GM18499 (cell line): ENCODE measurements at regions not wholly inside any gene's neighbourhood (a gene's known extent, or its start where the extent isn't known, plus 50 kb on each side); places are given as distances from the start of the nearest gene placed in this dataset.

Experiments used
- ATAC-seq: cut with Tn5 transposase; IDR thresholded peaks from one replicate; pipeline ENCODE4 v1.9.1; 2021; ENCODE audit warnings: moderate number of reproducible peaks; ENCODE audit not compliant: insufficient read depth, unreplicated experiment

- ATAC-seq: no peak
Measured at GRCh38 chr2:9753665-9754531, 89.4 kb upstream of the TAF1B start.

DNA sequence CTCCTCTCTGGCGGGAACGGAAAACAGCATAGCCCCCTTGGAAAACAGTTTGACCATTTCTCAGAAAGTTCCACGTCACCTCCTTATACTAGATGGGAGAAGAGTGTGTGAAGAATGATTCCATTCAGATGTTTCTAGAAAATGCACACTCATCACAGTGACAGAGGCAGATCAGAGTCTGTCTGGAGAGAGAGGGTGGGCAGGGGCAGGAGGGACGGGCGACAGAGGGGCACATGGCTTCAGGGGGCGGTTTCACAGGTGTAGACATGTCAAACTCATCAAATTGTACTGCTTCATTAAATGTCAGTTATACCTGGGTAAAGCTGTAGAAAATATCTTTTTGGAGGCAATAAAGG, 88.8 kb upstream of the TAF1B start:
- no peak for ATAC-seq

- ATAC-seq: no peak
Measured at GRCh38 chr2:9755008-9755407, 88.3 kb upstream of the TAF1B start.

GRCh38 chr2:9755638-9756037, 87.6 kb upstream of the TAF1B start:
- ATAC-seq: no peak

GRCh38 chr2:9756692-9757250, 86.5 kb upstream of the TAF1B start:
- ATAC-seq: no peak

DNA sequence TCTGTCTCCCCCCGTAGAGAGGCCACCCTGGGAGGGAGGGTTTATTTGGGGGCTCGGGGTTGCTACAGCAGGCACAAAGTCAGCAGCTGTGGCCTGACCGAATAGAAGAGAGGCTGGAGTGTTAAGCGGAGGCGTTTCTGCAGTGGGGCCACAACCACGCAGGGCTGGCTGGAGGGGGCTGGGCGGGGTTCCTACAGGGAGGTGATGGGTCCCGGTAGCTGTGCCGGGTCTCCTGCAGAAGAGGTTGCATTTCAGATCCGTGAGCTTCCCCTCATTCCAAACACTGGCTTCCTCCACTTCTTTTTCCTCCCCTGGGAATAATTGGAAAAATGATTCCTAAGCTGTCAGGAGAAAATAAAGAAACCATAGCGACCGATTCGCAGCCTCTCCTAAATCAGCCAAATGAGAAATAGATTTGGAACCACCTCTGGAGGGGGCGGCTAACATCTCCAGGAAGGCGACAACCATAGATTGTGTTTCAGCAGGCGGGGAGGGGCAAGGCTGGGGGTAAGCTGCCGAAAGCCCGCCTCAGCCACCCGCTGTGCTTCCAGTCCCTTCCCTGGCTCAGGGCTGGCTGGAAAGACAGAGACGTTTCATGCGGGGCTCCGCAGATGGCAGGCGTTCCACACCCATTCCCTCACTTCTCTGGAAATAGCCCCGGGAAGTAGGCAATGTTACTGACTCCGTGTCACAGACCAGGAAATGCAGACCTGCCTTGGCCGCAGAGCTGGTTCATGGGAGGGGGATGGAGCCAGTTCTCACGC, 85.6 kb upstream of the TAF1B start:
- no peak for ATAC-seq

GRCh38 chr2:9758741-9759140, 84.5 kb upstream of the TAF1B start:
- ATAC-seq: no peak

DNA sequence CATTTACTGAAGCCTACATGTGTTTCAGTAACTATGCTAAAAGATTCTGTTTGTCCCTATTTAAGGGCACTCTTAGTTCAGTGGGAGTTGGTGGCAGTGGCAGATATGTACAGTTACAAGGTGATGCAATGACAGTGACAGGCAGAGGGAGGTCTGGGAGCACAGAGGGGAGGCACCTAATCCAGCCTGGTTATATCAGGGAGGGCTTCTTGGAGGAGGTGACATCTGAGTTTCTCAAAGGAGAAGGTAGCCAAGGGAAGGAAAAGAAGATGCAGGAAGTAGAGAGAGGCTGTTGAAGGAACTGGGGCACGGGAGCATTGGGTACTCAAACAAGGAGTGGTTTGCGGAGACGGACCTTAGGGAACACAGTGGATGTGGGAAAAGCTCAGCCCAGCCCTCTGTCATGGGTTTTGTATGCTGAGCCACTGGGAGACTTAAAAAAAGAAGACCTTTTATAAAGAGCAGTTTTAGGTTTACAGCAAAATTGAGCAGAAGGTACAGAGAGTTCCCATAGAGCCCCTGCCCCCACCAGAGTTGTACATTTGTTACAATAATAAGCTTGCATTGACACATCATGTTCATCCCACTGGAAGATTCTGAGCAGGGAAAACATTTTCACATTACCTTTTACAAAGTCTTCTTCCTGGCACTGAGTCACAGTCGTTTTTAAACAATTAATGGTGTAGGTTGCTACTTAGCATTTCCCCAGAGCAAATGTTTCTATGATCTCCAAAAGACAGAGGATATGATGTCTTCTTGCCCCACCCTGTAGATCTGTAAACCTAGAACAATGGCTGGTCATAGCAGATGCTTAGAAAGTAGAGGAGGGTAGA, 83.0 kb upstream of the TAF1B start:
- ATAC-seq: no peak

DNA sequence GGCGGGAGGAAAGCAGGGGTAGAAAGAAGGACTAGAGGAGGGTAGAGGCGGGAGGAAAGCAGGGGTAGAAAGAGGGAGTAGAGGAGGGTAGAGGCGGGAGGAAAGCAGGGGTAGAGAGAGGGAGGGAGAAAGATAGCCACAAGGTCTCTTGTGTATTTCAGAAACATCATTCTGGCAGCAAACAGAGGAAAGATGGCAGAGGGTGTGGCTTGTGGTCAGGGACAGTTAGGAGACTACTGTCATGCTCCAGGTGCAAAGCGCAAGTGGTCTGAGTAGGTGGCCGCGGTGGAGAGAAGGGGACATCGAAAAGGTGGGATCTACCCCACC, 82.4 kb upstream of the TAF1B start:
- ATAC-seq: no peak

DNA sequence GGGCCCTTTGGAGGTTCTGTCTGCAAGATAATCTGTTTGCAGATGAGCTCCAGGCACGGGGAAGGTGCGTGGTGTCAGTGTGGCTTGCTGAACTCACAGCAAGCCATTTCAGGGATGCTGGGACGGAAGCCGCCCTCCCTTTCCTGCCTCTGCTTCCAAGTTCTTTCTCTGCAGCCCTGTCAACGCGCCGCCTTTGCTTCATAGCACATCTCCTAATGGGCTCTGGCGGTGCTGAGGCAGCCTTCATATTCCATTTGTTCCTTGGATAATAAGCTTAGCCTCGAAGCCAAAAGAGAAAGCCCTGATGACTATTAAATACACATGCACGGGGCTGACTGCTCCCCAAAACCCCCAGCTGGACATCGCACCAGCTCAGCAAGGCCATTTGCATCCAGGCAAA, 81.7 kb upstream of the TAF1B start:
- ATAC-seq: no peak

- ATAC-seq: no peak
Measured at GRCh38 chr2:9762164-9762563, 81.1 kb upstream of the TAF1B start.

- ATAC-seq: no peak
Measured at GRCh38 chr2:9762941-9763340, 80.3 kb upstream of the TAF1B start.

- no peak for ATAC-seq
Measured at GRCh38 chr2:9763356-9764152, 79.7 kb upstream of the TAF1B start.

- ATAC-seq: no peak
Measured at GRCh38 chr2:9764153-9764778, 79.0 kb upstream of the TAF1B start.

DNA sequence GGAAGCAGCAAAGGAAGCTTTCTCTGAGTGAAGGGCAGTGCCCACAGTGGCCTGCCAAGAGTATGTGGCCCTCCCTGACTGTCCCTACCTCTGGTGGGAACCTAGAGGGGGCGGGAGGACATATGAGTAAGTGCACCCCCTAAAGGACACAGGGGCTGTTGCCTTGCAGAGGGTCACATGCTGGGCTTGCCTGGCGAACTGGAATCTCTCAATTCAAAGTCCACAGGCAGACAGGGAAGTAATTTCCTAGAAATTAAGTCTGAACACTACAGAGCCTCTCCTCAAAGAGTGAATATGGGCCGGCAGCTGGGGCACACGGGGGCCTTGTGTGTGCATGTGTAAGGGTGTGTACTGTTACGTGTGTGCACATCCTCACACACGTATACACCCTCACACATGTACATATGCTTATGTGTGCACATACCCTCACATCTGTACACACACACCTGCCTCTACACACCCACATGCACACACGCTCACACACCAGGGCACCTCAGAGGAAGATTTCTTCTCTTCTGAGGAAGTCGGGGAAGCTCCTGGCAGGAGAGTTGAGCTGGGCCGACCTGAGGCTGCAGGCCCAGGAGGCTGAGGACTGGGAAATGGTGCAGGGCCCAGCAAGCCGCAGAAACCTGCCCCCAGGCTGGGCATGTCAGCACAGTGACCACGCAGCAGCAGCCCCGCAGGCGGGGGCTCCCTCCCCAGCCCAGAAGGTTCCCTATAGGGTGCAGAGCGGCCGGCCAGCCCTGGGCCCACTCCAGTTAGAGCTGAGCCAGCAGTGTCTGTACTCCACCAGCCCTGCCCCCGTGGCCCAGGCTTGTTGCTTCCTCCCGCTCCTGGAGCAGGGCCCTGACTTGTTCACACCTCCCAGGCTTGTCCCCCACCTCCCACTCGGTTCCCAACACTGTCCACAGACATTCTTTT, 77.4 kb upstream of the TAF1B start:
- ATAC-seq: no peak

DNA sequence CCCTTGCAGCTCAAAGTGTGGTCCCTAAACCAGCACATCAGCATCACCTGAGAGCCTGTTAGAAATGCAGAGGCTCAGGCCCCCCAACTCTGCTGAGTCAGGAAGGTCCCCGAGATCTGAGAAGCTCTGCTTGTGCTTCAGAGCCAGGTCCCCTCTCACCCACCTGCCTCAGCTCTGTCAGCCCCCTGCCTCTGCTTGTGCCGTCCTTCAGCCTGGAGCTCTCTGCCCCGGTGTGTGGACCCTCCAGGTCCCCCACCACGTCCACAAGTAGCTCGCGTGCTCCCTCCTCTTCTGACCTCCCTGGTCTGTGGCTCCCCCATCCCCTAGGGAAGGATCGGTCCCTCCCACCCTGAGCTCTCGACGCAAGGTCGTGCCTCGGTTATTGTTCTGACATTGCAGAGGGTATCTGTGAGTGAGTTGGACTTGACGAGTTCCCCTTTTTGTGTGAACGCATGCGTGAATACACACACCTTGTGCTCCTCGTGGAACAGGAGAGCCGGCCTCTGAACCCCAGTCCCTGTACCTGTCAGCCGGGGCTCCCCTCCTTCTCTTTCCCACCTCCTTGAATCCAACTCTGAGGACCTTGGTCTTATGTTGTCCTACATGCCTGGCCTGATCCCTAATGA, 75.5 kb upstream of the TAF1B start:
- ATAC-seq: no peak

DNA sequence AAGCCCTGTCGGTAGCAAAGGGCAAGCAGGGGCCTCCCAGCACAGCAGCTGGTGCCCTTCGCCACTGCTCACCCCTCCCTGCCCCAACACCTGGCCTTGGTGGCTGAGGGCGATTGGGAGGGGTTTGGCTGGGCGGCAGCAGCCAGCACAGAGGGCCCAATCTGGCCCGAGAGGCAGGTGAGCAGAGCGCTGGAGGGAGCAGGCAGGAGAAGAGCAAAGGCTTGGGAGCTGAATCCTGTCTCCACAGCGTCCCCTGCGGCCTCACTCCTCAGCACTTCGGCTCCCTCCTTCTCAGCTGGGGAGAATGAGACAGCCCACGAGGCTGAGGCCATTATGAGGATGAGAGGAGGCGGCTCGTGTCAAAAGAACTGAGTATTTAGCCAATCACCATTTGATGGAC, 74.9 kb upstream of the TAF1B start:
- ATAC-seq: no peak
